CD4-positive, alpha-beta T cell (primary cell): ENCODE measurements at regions not wholly inside any gene's neighbourhood (a gene's known extent, or its start where the extent isn't known, plus 50 kb on each side); places are given as distances from the start of the nearest gene placed in this dataset.

Source experiments
- ATAC-seq: fragments of 200-7000 bp; cut with Tn5 transposase; one replicate; pipeline ENCODE4 v1.10.0; 2022; ENCODE audit warnings: mild to moderate bottlenecking; ENCODE audit not compliant: poor library complexity
- CTCF ChIA-PET: fragments of 350-600 bp; sonication (Branson Sonifier 250); formaldehyde crosslinking; loops from one replicate; lab custom pipeline; 2021; ENCODE audit warnings: antibody characterized with exemption, inconsistent platforms; lab: Charles Lee
- POLR2A ChIA-PET: fragments of 350-600 bp; sonication (Branson Sonifier 250); formaldehyde crosslinking; loops from one replicate; lab custom pipeline; 2021; ENCODE audit warnings: antibody characterized with exemption, inconsistent platforms; lab: Charles Lee
- DNase-seq, 14 experiments: peaks; one replicate each; pipeline ENCODE4 v3.0.0-alpha.2; 2013 to 2020; ENCODE audit warnings: mixed read lengths in 2 of 14
- H3K27ac ChIP-seq, 2 donors: one replicate each; pipeline versions ENCODE4 v1.5.1 to v1.7.0; 2013; ENCODE audit warnings: low read length in 2 of 2, low read depth in 1 of 2, mild to moderate bottlenecking in 1 of 2
- H3K27me3 ChIP-seq, 2 experiments: 1 replicate in 1 of 2; 2 replicates in 1 of 2; pipeline versions ENCODE4 v1.6.1 to v1.7.0; 2013; ENCODE audit warnings: low read length in 2 of 2, control low read depth in 1 of 2, mild to moderate bottlenecking in 1 of 2, moderate library complexity in 1 of 2; ENCODE audit not compliant: insufficient read depth in 2 of 2, control insufficient read depth in 1 of 2
- H3K36me3 ChIP-seq: one replicate; pipeline ENCODE4 v1.6.1; 2013; ENCODE audit warnings: low read length, control low read depth; ENCODE audit not compliant: insufficient read depth
- H3K4me1 ChIP-seq: one replicate; pipeline ENCODE4 v1.6.1; 2013; ENCODE audit warnings: low read length, control low read depth; ENCODE audit not compliant: insufficient read depth
- H3K4me3 ChIP-seq: one replicate; pipeline ENCODE4 v1.5.1; 2013; ENCODE audit warnings: mild to moderate bottlenecking, low read length, moderate library complexity
- H3K9me3 ChIP-seq, 2 experiments: 1 replicate in 1 of 2; 2 replicates in 1 of 2; pipeline versions ENCODE4 v1.6.1 to v1.7.0; 2013; ENCODE audit warnings: low read length in 2 of 2, mild to moderate bottlenecking in 2 of 2, control low read depth in 1 of 2, moderate library complexity in 1 of 2; ENCODE audit not compliant: control insufficient read depth in 1 of 2, insufficient read depth in 1 of 2
- H3K27ac Mint-ChIP-seq: one replicate; pipeline ENCODE4 v1.8.0; 2020; ENCODE audit warnings: mixed read lengths
- H3K27me3 Mint-ChIP-seq: one replicate; pipeline ENCODE4 v1.8.0; 2021; ENCODE audit warnings: mixed read lengths
- H3K36me3 Mint-ChIP-seq: one replicate; pipeline ENCODE4 v1.8.0; 2021; ENCODE audit warnings: low read depth, mixed read lengths
- H3K4me1 Mint-ChIP-seq: one replicate; pipeline ENCODE4 v1.8.0; 2021; ENCODE audit warnings: low read depth, mixed read lengths
- H3K4me3 Mint-ChIP-seq: one replicate; pipeline ENCODE4 v1.8.0; 2020; ENCODE audit warnings: mild to moderate bottlenecking, mixed read lengths
- H3K9me3 Mint-ChIP-seq: one replicate; pipeline ENCODE4 v1.8.0; 2020; ENCODE audit warnings: mixed read lengths
- CTCF ChIP-seq: fragments of 200-600 bp; IDR thresholded peaks from one replicate; pipeline ENCODE4 v1.8.0; 2022; ENCODE audit warnings: antibody characterized with exemption, mild to moderate bottlenecking
- intact Hi-C, 2 experiments: fragments of 100-400 bp; cut with DNase I in 1 of 2; cut with micrococcal nuclease in 1 of 2; formaldehyde crosslinking; loops; one replicate each; pipeline versions ENCODE4 v1.15.1 to v1.9.0; 2023 to 2025; cut with DNase I, micrococcal nuclease

DNA sequence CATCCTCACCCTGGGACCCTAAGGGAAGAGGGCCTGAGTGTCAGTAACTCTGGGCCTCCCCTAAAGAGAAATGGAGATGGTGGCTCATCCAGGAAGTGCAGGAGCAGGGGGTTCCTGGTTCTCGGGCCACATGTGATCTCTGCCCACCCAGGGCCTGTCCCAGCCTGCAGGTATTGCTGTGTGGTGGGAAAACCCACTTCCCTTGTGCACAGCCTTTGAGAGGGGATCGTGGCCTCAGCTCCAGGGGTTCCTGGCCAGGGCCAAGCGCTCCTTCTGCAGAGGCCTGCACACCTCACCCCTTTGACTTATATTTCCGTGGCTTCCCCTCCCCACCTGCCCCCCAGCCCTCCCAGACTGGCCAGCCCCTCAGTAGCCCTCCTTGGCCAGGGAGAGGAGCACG, 213.5 kb downstream of the OR4C45 start:
- Mint-ChIP-seq H3K27me3 (no peaks in the 10 kb centered on the region), H3K36me3 (no peaks in the 10 kb centered on the region), H3K4me3 (no peak overlapping the region), H3K4me1 (no peaks in the 10 kb centered on the region), H3K27ac (no peak overlapping the region), H3K9me3 (peaks cover 4% of the 10 kb centered on the region)
- no peak for ATAC-seq
- no peak for DNase-seq
- Histone ChIP-seq H3K27ac (no peak overlapping the region), H3K4me1 (no peaks in the 10 kb centered on the region), H3K27me3 (no peaks in the 10 kb centered on the region), H3K9me3 (peaks cover 0 to 21% of the 10 kb centered on the region in 2 experiments), H3K36me3 (no peaks in the 10 kb centered on the region), H3K4me3 (no peak overlapping the region)
- ChIA-PET POLR2A (no interaction called here), CTCF (no interaction called here)
- TF ChIP-seq CTCF: no peak
- intact Hi-C loops: no loop called here

DNA sequence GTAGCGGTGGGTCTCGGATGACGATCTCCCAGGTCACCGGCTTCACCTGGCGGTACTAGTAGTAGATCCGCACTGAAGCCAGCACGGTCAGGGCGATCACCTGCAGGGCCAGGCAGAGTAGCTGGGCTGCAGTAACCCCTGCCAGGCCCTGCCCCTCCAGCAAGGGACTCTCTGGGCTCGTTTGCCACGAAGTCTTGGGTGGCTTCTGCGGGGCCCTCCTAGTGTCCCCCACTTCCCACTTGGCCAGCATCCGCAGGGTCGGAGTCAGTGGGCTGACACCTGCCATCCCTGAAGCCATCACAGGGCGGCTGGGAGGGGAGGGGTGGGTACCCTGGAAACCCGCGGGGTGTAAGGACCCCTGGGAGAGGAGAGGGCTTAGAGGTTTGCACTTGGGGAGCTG, 214.0 kb downstream of the OR4C45 start:
- H3K36me3 Mint-ChIP-seq: no peaks in the 10 kb centered on the region
- Histone ChIP-seq H3K27ac (no peak overlapping the region), H3K27me3 (no peaks in the 10 kb centered on the region), H3K9me3 (peaks cover 0 to 21% of the 10 kb centered on the region in 2 experiments), H3K4me3 (no peak overlapping the region), H3K4me1 (no peaks in the 10 kb centered on the region), H3K36me3 (no peaks in the 10 kb centered on the region)
- CTCF ChIA-PET: no interaction called here
- H3K4me1 Mint-ChIP-seq: no peaks in the 10 kb centered on the region
- no peaks in the 10 kb centered on the region for H3K27me3 Mint-ChIP-seq
- no peak for TF ChIP-seq CTCF
- intact Hi-C loops: no loop called here
- peaks cover 7% of the 10 kb centered on the region for H3K9me3 Mint-ChIP-seq
- POLR2A ChIA-PET: no interaction called here
- no peak for ATAC-seq
- no peak overlapping the region for H3K4me3 Mint-ChIP-seq
- peak in 1 of 14 experiments; percentile 3 for DNase-seq
- no peak overlapping the region for H3K27ac Mint-ChIP-seq

- no peaks in the 10 kb centered on the region for H3K4me1 Mint-ChIP-seq
- peak in 1 of 14 experiments; percentile 3 for DNase-seq
- H3K36me3 ChIP-seq: no peaks in the 10 kb centered on the region
- POLR2A ChIA-PET: no interaction called here
- H3K27me3 ChIP-seq: no peaks in the 10 kb centered on the region
- H3K36me3 Mint-ChIP-seq: no peaks in the 10 kb centered on the region
- H3K9me3 Mint-ChIP-seq: peaks cover 7% of the 10 kb centered on the region
- no peak for TF ChIP-seq CTCF
- CTCF ChIA-PET: no interaction called here
- H3K4me3 Mint-ChIP-seq: no peak overlapping the region
- no peak for ATAC-seq
- no peaks in the 10 kb centered on the region for H3K27me3 Mint-ChIP-seq
- intact Hi-C loops: no loop called here
- H3K4me3 ChIP-seq: no peak overlapping the region
- no peak overlapping the region for H3K27ac ChIP-seq
- no peak overlapping the region for H3K27ac Mint-ChIP-seq
- H3K4me1 ChIP-seq: no peaks in the 10 kb centered on the region
- H3K9me3 ChIP-seq: peaks cover 0 to 21% of the 10 kb centered on the region in 2 experiments
These were observed 214.7 kb downstream of the OR4C45 start for GRCh38 chr11:50247309-50247874.
